GM12865 (cell line): ENCODE measurements at regions not wholly inside any gene's neighbourhood (a gene's known extent, or its start where the extent isn't known, plus 50 kb on each side); places are given as distances from the start of the nearest gene placed in this dataset.

ENCODE experiments used
- DNase-seq: peaks from one replicate; pipeline ENCODE4 v3.0.0; 2010; ENCODE audit warnings: low read depth
- H3K4me3 ChIP-seq: 2 replicates; pipeline ENCODE4 v1.5.1; 2011; ENCODE audit warnings: mild to moderate bottlenecking, low read depth, low read length, control low read depth
- TF ChIP-seq, protein P1 (sequence below): IDR thresholded peaks from 2 replicates; pipeline ENCODE4 v1.5.1; 2011; ENCODE audit warnings: low read length, control low read depth, low read depth, inconsistent platforms; ENCODE audit not compliant: insufficient read depth; ENCODE audit errors: missing control alignments

GRCh38 chr7:12967322-12967721 lies 279.9 kb downstream of the ARL4A start:
- no peak for DNase-seq
- TF ChIP-seq, protein P1, sequence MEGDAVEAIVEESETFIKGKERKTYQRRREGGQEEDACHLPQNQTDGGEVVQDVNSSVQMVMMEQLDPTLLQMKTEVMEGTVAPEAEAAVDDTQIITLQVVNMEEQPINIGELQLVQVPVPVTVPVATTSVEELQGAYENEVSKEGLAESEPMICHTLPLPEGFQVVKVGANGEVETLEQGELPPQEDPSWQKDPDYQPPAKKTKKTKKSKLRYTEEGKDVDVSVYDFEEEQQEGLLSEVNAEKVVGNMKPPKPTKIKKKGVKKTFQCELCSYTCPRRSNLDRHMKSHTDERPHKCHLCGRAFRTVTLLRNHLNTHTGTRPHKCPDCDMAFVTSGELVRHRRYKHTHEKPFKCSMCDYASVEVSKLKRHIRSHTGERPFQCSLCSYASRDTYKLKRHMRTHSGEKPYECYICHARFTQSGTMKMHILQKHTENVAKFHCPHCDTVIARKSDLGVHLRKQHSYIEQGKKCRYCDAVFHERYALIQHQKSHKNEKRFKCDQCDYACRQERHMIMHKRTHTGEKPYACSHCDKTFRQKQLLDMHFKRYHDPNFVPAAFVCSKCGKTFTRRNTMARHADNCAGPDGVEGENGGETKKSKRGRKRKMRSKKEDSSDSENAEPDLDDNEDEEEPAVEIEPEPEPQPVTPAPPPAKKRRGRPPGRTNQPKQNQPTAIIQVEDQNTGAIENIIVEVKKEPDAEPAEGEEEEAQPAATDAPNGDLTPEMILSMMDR, result no peak
- H3K4me3 ChIP-seq, result no peak overlapping the region

DNA sequence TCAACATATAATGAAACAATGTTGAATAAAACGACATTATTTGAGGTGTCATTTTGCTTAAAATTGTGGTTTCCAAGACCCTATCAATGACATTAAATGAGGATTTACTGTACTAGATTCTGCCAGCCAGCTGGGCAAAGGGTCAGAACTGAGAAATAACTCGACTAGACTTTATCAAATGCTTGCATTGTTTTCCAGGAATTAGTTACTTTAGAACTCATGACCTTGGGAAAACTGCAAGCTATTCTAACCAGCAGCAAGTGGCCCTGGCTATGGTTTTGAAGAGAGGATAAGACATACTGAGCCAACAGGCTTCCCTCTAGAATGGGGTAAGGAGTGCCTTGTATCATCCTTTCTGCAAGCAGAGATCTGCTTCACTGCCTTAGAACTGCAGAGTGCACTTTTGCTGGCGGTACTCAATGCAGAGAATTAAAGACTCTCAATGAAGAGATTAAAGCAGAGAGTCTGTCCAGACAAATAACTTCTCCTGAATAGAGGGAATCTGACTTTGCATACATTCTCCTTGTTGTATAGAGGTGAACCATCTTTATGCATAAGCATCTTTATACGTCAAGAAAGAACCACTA lies 281.5 kb downstream of the ARL4A start:
- TF ChIP-seq, protein P1, result no peak
- H3K4me3 ChIP-seq, result no peak overlapping the region
- no peak for DNase-seq

- H3K4me3 ChIP-seq, result no peak overlapping the region
- DNase-seq, result no peak
- TF ChIP-seq, protein P1, result no peak
Observed at GRCh38 chr7:12970626-12971025, 283.2 kb downstream of the ARL4A start.

- TF ChIP-seq, protein P1, result no peak
- DNase-seq, result no peak
- no peak overlapping the region for H3K4me3 ChIP-seq
Observed at GRCh38 chr7:12974451-12975166, 287.2 kb downstream of the ARL4A start.

DNA sequence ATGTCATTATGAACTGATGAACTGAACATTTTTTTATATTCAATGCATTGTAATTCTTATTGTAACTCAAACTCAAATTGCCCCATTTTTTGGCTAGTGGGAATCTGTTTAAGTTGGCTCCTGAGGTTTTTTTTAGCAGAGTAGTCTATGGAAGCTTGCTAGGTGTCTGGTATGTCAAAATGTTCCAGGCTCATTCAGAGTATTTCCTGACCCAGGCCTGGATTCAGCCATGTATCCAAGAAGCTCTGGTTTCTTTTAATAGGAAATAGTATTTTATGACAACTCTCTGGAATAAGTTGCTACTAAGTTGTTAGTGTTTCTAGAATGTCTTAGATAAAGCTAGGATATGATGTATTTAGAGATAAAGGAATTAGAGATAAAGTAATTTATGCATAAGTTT lies 288.0 kb downstream of the ARL4A start:
- no peak overlapping the region for H3K4me3 ChIP-seq
- DNase-seq, result no peak
- TF ChIP-seq, protein P1, result no peak

DNA sequence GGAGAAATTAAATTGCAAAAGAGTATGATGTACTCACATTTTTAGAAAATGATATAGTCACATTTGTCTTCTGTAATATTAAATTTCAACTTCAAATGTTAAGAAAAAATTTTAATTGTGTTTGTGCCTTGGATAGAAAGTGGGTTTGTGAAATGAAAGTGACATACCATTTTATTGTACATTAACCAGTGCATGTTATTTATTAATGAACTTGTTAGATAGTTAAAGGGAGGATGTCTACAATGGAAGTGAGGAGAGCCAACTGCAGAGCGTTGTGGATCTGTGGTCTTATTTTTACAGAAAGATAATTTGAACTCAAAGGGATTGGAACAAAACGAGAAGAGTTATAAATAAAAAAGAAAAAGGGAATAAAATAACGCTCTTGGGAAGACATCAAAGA lies 291.7 kb downstream of the ARL4A start:
- TF ChIP-seq, protein P1, result no peak
- no peak for DNase-seq
- H3K4me3 ChIP-seq, result no peak overlapping the region

DNA sequence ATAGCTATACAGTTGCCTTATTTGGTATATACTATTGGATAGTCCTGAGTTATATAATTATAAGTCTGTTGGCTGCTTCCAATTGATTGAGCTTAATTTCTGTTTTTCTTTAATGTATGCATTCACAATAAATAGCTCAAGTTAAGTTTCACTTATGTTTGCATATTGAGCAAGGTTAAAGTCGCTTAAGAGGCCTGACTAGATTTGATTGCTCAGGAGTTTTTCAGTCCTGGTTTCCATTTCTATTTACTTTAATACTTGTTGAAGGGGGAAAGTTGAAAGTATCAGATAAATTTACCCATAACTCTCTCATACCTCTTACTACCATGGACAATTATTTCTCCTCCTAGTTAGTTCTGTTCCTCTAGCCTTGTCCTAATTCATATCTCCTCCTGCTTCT lies 294.7 kb downstream of the ARL4A start:
- H3K4me3 ChIP-seq, result no peak overlapping the region
- DNase-seq, result no peak
- TF ChIP-seq, protein P1, result no peak
